SU-DHL-6 (cell line): ENCODE measurements at regions not wholly inside any gene's neighbourhood (a gene's known extent, or its start where the extent isn't known, plus 50 kb on each side); places are given as distances from the start of the nearest gene placed in this dataset.

Source experiments
- CTCF ChIP-seq: fragments of 200-600 bp; sonication (generic); IDR thresholded peaks from one replicate; pipeline ENCODE4 v1.5.1; 2017; ENCODE audit warnings: antibody characterized with exemption, mild to moderate bottlenecking, low read length, moderate library complexity; ENCODE audit not compliant: insufficient read depth, poor library complexity, severe bottlenecking
- EZH2phosphoT487 ChIP-seq: fragments of 200-600 bp; sonication (generic), shearing (Covaris generic); conservative IDR thresholded peaks from 2 replicates; pipeline ENCODE4 v1.6.1; 2018; ENCODE audit warnings: mild to moderate bottlenecking, antibody characterized with exemption, low read length, moderate library complexity, mixed read lengths

GRCh38 chr6:3926150-3926482 is 76.9 kb downstream of the FAM50B start:
- no peak for TF ChIP-seq CTCF
- TF ChIP-seq EZH2phosphoT487, result no peak
